CD4-positive, alpha-beta T cell treated with Interleukin-2 at 100 ng/mL for 4 hours (primary cell): ENCODE measurements at regions not wholly inside any gene's neighbourhood (a gene's known extent, or its start where the extent isn't known, plus 50 kb on each side); places are given as distances from the start of the nearest gene placed in this dataset.
A peak's percentile ranks its signal among the peaks of the same experiment; 100 is the strongest.
"Not testable (repeated sequence)": the region's sequence is repeated elsewhere in the genome, so short reads cannot be mapped to it uniquely, and the experiment has no call there.

Experiments
- DNase-seq: peaks from one replicate; pipeline ENCODE4 v3.0.0-alpha.2; 2020; ENCODE audit warnings: low spot score

DNA sequence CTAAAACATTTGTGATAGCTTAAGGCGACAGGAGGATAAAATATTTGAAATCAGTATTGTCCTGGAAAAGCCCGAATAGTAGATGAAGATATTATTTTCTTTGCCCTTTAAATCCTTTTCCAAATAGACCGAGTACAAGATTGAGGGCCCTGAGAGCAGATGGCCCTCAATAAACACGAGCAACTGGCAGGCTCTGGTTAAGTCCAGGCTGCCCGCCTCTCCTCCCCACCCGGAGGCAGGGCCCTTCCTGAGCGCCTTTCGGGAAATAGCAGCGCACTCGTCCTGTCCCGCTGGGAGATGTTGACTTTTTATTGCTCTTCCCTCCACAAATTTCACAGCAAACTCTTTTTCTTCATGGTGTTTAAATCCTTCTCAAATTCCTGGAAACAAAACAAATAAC lies 50.8 kb upstream of the MAX start:
- DNase-seq: no peak

DNA sequence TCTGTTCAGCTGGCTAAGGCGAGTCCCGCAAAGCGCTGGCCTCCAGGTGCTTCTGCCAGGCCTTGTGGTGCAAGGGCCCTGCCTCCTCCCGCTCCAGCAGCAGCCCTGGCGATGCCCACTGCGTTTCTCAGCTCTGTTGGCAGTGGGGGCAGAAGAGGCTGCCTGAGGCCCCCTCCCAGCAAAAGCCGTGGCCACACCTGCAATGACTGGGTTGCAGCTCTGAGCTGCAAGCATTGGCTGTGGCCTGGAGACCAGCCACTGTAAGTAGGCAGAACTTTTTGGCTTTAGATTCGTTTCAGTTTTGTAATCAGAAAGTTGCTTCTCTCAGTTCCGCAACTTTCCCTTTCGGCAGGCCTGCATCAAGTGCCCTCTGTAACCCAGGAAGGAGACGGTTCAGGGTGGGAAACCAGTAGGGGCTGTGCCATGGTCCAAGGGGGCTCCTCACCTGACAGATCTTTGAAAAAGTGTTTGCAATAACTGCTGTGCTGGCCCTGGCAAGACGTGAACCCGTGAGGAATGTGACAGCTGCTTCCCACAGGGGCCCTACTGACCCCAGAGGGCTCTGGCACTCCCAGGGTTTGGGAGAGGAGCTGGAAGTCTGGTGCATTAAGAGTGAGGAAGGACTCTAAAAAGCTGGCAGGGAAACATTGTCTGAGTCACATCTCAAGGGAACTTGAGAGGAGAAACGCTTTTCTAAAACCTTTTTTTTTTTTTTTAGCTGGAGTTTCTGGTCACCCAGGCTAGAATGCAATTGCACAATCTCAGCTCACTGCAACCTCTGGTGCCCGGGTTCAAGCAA lies 54.5 kb upstream of the MAX start:
- DNase-seq: no peak

DNA sequence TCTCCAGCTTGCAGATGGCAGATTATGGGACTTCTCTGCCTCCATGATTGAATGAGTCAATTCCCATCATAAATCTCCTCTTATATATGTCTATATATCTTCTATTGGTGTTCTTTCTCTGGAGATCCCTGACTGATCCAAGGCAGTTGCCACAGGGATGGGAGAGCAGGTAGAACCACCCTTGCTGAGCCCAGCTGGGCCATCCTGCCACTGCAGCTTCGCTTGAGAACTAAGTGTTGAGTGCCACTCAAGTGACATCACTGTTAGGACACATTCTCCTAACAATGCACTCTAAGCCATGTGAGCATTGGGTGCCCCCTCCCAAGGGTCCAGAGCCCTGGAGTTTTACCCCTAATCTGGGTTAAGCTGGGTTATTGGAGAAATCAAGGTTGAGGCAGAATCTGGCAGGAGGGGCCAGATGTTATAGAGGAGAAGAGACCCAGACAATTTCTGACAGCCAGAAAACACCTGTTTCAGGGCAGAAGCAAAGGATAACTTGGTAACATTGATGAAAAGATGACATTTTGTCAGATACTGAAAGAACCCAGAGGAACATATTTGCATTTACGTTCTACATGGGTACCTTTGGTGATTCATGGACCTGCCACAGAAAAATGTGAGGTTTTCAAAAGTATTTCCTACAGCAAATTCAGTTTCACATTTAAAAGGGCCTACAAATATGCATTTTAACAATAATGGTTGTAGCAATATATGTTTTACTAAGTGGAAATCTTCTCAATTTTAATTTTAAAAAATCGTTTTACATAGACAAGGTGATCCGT lies 57.2 kb upstream of the MAX start:
- no peak for DNase-seq

DNA sequence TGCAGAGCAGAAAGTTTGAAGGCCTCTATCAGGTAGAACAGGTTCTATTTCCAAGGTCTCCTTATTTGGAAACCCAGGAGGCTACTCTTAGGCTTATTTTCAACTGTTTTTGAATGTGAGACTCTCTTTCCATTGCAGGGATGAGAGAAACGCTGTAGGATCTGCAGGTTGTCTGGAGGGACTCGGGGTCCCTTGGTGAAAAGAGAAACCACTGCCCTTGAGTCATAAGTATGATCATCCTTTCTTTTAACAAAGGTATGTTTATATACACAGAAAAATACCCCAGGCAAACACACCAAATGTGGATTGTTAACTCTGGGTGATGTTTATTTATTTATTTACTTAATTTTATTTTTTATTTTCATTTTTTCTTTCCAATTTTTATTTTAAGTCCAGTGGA lies 57.8 kb upstream of the MAX start:
- no peak for DNase-seq

DNA sequence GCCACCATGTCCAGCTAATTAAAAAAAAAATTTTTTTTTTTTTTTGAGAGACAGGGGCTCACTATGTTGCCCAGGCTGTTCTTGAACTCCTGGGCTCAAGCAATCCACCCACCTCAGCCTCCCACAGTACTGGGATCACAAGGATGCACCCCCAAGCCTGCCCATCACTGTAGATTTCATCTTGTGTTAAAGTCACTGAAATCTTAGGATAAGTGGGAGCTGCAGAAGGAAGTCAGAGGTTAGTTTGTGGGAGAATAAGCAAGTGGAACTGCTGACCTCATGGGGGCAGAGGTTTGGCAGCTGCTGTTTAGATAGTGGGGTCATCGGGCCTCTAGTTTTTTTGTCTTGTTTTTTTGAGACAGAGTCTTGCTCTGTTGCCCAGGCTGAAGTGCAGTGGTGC lies 59.7 kb upstream of the MAX start:
- no peak for DNase-seq

DNA sequence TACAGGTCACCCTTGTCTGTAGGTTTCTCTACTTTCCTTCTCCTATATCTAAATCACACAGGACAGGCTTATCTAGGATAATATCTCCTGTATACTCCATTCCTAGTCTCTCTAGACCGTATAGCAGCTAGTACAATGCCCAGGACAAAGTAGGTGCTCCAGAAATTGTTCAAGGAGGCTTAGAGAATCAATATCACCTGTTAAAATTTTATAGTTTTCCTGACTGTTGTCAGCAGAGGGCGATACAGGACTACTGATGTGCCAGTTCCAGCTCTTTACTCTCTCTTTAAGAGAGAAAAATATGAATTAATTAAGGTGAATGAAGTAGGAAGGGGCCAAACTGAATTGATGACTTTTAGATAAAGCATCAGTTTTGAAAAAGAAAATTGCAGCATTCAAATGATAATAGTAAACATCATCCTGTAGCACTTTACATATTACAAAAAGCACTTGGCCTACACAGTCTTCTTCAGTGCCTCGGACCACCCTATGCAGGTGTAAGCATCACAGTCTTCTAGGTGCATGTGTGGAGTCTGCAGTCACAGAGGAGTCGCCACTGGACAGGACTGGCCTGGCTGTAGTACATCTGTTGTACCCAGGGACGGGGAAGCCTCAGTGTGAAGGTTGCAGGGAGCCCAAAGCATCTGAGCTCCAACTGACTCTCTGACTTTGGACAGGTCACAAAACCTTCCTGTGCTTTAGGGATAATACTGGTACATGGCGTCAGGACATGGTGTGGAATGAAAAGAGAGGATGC lies 61.9 kb upstream of the MAX start:
- peak; percentile 70 for DNase-seq

DNA sequence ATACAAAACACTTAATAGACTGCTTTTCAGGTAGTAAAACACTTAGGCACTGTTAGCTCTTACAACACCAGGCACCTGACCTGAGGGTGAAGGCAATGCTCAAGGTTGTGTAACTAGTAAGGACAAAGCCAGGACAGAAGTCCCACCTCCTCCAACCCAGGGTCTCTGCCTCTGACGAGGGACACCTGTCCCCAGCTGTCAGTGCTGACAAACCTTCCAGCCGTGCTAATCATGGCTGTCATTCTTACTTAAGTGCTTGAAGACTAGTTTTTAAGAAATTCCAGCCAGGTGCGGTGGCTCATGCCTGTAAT lies 62.5 kb upstream of the MAX start:
- no peak for DNase-seq

DNA sequence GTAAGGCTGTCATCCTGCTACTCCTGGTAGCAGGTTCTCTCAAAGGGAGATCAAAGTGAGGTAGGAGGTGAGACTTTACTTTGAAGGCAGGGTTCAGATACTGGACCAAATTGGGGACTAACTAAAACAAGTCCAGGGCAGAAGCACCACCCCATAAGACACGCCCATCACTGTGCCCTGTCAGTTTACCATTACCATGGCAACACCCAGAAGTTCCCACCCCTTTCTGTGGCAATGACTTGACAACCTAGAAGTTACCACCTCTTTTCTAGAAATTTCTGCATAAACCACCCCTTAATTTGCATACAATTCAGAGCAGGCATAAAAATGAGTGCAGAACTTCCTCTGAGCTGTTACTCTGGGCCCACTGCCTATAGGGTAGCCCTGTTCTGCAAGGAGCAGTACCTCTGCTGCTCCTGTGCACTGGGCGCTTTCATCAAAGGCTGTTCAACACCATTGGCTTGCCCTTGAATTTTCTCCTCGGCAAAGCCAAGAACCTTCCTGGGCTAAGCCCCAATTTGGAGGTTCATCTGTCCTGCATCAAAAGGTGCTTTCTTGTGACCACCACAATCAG lies 64.8 kb upstream of the MAX start:
- DNase-seq: peak; percentile 51

DNA sequence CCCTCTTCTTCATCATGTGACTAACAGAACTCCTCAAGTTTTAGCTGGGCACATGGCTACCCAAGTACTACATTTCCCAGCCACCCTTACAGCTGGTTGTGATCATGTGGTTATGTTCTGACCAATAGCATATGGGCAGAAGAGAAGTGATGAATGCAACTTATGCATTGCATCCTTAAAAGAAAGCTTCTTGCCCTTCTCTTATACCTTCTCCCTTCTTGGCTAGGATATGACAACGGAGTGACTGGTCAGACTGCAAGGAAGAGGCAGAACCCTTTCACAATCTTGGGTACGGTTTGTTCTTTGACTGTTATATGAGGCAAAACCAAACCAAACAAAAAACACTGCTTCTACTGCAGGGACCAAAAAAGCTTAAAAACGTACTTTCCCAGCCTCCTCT lies 66.5 kb upstream of the MAX start:
- DNase-seq: no peak

DNA sequence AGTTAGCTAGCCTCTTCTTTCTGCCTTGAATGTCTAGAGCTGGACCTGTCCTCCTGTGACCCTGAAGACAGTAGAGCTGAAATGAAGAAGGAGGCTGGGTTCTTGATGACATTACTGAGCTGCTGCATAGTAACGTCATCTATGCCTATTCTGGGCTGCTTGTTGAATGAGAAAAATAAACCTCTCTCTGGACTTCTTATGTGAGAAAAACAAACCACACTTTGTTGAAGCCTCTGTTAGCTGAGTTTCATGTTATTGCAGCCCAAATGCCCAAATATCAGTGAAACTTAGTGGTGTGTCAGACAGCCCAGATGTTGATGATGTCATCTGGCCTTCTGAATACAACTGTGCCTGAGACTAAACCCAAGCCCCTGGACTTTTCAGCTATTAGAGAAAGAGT lies 67.0 kb upstream of the MAX start:
- peak; percentile 3 for DNase-seq

DNA sequence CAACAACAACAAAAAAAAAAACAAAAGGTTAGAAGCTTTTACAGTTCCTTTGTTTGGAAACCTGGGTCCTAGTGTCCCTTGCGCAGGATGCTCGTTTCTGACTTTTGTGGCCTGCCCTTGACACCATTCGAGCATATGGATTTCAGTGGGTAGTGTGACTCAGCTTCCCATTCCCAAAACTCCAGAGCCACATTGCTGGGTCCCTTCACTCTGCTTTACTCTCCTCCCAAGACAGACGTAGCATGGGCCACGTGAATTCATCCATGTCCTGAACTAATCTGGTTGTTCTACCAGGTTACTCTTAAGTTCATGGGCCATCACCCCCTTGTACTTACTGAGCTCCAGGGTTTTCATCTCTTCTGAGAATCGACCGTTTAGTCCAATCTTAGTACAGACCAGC lies 68.0 kb upstream of the MAX start:
- DNase-seq: no peak

DNA sequence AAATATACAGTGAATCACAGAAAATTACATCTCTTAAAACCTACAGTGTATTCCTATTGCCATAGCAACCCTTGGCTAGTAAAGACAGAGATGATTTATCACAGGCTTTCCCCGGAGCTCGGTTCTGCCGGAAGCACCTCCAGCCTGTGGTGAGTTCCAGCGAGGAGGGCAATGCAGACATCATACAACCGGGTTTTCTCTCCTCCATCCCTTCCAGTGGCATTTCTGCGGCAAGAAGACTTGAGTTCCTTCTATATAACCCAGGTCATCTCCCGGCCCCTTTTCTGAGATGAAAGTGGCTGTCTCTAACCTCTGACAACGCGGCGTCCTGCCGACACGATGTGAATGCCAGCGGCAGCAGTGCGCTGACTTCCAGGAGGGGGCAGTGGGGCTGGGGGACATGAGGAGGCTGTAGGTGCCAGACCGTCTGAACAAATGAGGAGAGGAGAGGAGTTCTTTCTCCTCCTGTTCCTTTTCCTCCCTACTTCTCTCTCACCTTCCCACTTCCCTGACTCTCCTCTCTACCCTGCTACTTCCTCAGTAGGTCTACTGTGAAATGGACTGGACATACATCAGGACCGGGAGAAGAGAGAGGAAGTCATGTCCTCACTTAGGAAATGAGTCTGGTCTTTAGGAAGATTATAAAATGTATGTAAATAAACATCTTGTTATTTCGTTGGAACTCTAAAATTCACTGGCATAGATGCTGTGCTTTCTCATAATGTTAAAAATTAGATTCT lies 68.6 kb upstream of the MAX start:
- DNase-seq: peak; percentile 70

DNA sequence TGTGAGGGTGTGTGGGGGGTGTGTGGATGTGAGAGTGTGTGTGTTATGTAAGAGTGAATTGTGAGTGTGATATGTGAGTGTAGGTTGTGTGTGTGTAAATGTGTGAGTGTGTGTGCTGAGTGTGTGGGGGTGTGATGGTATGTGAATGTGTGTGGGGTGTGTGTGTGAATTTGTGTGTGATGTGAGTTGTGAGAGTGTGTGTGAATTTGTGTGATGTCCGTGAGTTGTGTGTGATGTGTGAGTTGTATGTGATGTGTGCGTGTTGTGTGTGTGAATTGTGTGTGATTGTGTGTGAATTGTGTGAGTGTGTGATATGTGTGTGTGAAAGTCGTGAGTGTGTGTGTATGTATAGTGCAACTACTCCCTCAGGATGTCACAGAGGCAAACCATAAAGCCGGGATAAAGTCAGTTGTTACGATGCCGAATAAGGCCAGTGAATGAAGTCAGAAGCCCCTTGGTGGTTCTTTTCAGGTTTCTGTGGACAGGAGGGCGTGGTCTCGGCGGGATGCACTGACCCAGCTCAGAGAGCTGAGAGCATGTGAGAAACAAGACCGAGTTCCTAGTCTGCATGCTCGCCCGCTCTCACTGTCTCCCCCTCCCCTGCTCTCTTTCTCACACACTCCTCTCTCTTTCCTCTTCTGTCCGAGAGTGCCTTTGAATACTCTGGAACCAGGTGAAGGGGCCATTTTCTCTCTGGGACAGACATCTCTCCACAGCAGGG lies 71.8 kb upstream of the MAX start:
- DNase-seq: no peak

DNA sequence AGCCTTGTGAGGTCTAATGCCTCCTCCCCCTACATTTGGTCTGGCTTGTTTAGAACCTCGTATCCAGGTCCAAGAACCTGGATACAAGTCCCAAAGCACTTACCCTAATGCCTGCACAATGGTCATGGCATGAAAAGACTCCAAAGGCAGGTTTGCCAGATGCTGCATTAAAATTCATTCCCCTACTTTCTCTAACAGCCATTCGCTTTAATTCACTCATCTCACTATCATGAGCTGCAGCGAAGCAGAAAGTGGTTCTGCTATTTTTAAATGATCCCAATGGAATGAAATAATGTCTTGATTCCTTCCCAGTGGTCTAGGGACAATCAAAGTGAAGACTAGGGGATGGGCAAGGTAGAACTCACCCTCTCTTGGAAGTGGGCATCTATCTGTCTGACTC lies 72.5 kb upstream of the MAX start:
- no peak for DNase-seq

DNA sequence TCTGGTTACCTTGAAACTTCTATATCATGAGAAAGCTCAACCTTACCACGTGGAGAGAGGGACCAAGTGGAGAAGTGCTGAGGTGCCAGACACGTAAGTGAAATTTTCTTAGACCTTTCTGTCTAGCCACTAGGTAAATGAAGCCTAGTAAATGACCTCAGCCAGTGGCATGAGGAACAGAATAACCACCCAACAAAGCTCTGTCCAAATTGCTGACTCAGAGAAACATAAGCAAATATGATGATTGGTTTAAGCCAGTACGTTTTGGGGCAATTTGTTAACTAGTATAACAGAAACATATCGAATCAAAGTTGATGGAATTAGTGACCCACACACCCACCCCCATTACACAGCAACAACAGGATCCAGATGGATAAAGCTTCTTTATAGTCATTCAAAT lies 75.2 kb upstream of the MAX start:
- DNase-seq: no peak

DNA sequence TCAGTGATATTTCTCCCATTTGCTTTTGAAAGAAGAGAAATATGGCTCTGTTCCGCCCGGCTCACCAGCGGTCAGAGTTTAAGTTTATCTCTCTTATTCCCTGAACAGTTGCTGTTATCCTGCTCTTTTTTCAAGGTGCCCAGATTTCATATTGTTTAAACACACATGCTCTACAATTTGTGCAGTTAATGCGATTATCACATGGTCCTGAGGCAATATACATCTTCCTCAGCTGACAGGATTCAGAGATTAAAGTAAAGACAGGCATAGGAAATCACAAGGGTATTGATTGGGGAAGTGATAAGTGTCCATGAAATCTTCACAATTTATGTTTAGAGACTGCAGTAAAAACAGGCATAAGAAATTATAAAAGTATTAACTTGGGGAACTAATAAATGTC lies 76.9 kb upstream of the MAX start:
- not testable (repeated sequence) for DNase-seq

DNA sequence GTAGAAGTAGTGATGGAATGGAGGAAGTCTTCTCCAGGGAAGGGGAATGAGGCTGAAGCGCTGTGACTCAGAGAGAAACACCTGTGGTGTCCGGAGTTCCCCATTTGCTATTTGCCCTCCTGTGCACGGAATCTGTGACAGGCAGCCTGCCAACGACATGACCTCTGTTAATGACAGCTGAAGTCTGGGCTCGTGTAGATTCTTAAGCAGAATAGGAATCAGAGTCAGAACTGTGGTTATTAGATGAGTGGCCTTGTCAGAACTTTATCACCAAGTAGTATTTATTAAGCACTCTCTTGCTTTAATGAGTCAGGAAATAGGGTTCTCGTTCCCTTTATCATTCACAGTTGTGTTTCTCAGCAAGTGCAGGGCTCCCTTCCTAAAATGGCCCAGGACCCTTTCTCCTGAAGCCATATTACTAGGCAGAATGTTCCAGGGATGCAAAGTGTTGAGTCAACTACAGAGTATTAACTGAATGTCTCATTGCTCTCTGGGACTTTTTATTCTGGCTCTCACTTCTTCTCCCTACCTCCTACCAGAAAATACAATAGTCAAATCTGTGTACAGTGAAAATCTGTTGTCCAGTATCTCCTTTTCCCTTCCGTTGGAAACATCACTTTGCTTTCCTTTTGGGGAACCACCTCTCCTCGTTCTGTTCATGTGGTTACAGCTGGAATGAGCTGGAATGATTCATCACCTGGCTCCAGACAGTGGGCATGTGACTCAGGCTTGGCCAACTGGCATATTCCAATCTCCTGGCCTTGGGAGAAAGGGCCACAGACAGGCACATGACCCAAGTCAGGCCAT lies 77.8 kb upstream of the MAX start:
- peak; percentile 37 for DNase-seq

DNA sequence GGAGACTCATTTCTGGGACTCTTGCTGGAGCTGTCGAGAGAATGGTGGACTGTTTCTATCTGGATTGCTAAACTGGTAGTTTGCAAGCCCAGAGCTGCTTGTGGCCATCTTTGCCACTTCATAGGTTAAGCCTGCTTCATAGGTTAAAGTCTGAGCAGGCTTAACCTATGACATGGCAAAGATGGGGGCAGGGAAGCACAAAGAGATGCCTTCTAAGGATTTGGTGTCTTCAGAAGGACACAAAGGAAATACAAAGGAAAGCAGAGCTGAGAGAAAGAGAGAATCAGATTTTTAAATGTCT lies 78.4 kb upstream of the MAX start:
- no peak for DNase-seq

DNA sequence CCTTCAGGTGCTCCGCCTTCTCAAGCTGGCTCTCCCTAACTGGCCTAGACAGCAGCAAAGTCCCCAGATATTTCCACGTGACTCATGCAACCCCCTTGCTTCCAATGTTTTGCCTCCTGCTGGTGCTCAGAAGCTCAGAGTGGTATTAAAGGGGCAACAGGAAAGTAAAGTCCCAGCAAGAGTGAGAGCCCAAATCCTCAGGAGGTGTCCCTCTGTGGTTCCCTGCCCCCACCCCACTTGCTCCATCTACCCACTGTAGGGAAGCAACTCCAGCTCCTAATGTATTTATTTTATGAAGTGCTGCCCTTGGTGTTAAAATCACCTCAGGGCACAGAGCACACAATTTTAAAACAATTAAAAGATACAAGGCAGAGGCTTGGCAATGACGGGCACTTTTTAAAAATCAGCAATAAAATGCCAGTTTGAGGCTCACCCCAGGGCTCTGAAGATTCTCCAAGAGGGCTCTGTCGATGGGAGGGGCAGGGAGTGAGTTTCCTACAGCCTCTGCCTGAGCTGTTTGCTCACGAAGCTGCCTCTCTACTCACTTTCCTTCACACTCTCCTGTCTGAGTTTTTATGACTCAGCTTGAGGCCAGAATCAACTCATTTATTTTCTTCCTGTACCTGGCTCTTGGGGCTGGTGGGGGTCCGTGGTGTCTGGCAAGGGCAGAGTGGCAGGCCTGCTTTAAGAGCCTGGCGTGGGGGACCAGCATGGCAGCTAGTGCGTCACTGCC lies 81.9 kb upstream of the MAX start:
- no peak for DNase-seq

DNA sequence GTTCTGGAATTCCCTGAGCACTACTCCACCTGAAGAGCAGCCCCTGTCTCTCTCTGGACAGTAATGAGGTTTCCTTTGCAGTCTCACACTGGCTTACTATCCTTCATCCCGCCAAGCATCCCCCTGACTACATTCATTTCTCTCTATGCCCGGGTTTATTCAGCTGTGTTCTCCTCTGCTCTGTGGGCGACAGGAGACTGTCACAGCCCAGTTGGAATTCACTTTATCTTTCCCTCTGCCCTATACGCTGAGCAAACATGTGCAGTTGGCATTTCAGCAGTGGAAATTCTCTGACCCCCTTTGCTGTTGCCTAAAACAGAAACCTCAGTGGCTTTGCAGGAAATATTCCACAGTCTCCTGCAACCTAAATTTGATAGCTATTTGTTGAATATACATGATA lies 83.5 kb upstream of the MAX start:
- DNase-seq: no peak
